ENCODE measurements at regions not wholly inside any gene's neighbourhood (a gene's known extent, or its start where the extent isn't known, plus 50 kb on each side); places are given as distances from the start of the nearest gene placed in this dataset.

GRCh38 chr13:79196843-79197242 lies 209.2 kb downstream of the RBM26 start:
- Histone ChIP-seq H3K27ac (ENCODE audit: low read depth in 1 of 3, low read length in 2 of 3) (no peak overlapping the region), H3K36me3 (ENCODE audit: control insufficient read depth in 3 of 3, insufficient read depth in 2 of 3, low read depth in 1 of 3, low read length in 3 of 3) (no peaks in the 10 kb centered on the region), H3K4me3 (ENCODE audit: low read depth in 1 of 3, low read length in 3 of 3) (no peak overlapping the region), H3K4me1 (ENCODE audit: control insufficient read depth in 3 of 3, insufficient read depth in 2 of 3, low read depth in 1 of 3, low read length in 2 of 3) (no peaks in the 10 kb centered on the region), H3K27me3 (ENCODE audit: control insufficient read depth in 3 of 3, insufficient read depth in 3 of 3, low read length in 3 of 3) (no peaks in the 10 kb centered on the region), H3K9me3 (ENCODE audit: control insufficient read depth in 2 of 2, insufficient read depth in 1 of 2, low read depth in 1 of 2, low read length in 1 of 2) (no peaks in the 10 kb centered on the region)
- FAIRE-seq = no peak
- WGBS, 3 donors = 71 to 86% (median 84%) methylated on average over 3 of the region's 3 CpGs
- DNase-seq = no peak

- no peaks in the 10 kb centered on the region for H3K9me3 ChIP-seq (ENCODE audit: control insufficient read depth in 2 of 2, insufficient read depth in 1 of 2, low read depth in 1 of 2, low read length in 1 of 2)
- no peak overlapping the region for H3K27ac ChIP-seq (ENCODE audit: low read depth in 1 of 3, low read length in 2 of 3)
- no peak overlapping the region for H3K4me3 ChIP-seq (ENCODE audit: low read depth in 1 of 3, low read length in 3 of 3)
- whole genome bisulfite sequencing, 3 donors = 76 to 93% (median 86%) methylated on average over 3 of the region's 3 CpGs
- no peaks in the 10 kb centered on the region for H3K36me3 ChIP-seq (ENCODE audit: control insufficient read depth in 3 of 3, insufficient read depth in 2 of 3, low read depth in 1 of 3, low read length in 3 of 3)
- FAIRE-seq (no peak), DNase-seq (no peak)
- no peaks in the 10 kb centered on the region for H3K4me1 ChIP-seq (ENCODE audit: control insufficient read depth in 3 of 3, insufficient read depth in 2 of 3, low read depth in 1 of 3, low read length in 2 of 3)
- no peaks in the 10 kb centered on the region for H3K27me3 ChIP-seq (ENCODE audit: control insufficient read depth in 3 of 3, insufficient read depth in 3 of 3, low read length in 3 of 3)
These were observed 209.7 kb downstream of the RBM26 start for GRCh38 chr13:79196366-79196765.

GRCh38 chr13:79194727-79195126 lies 211.3 kb downstream of the RBM26 start:
- FAIRE-seq = no peak
- 76 to 80% (median 77%) methylated on average over 2 of the region's 2 CpGs for WGBS, 3 donors
- H3K27ac ChIP-seq (ENCODE audit: low read depth in 1 of 3, low read length in 2 of 3) = no peak overlapping the region

GRCh38 chr13:79194272-79194671 lies 211.8 kb downstream of the RBM26 start:
- no peaks in the 10 kb centered on the region for H3K4me1 ChIP-seq (ENCODE audit: control insufficient read depth in 3 of 3, insufficient read depth in 2 of 3, low read depth in 1 of 3, low read length in 2 of 3)
- no peaks in the 10 kb centered on the region for H3K9me3 ChIP-seq (ENCODE audit: control insufficient read depth in 2 of 2, insufficient read depth in 1 of 2, low read depth in 1 of 2, low read length in 1 of 2)
- H3K27ac ChIP-seq (ENCODE audit: low read depth in 1 of 3, low read length in 2 of 3) = no peak overlapping the region
- FAIRE-seq (no peak), DNase-seq (peak in 1 of 2 donors; percentile 16)
- no peaks in the 10 kb centered on the region for H3K36me3 ChIP-seq (ENCODE audit: control insufficient read depth in 3 of 3, insufficient read depth in 2 of 3, low read depth in 1 of 3, low read length in 3 of 3)
- H3K4me3 ChIP-seq (ENCODE audit: low read depth in 1 of 3, low read length in 3 of 3) = no peak overlapping the region
- WGBS, 3 donors = 45 to 56% (median 49%) methylated on average over 3 of the region's 3 CpGs
- H3K27me3 ChIP-seq (ENCODE audit: control insufficient read depth in 3 of 3, insufficient read depth in 3 of 3, low read length in 3 of 3) = no peaks in the 10 kb centered on the region

More at GRCh38 chr13:79194727-79195126, 211.3 kb downstream of the RBM26 start:
- DNase-seq = no peak
- Histone ChIP-seq H3K27me3 (ENCODE audit: control insufficient read depth in 3 of 3, insufficient read depth in 3 of 3, low read length in 3 of 3) (no peaks in the 10 kb centered on the region), H3K36me3 (ENCODE audit: control insufficient read depth in 3 of 3, insufficient read depth in 2 of 3, low read depth in 1 of 3, low read length in 3 of 3) (no peaks in the 10 kb centered on the region), H3K9me3 (ENCODE audit: control insufficient read depth in 2 of 2, insufficient read depth in 1 of 2, low read depth in 1 of 2, low read length in 1 of 2) (no peaks in the 10 kb centered on the region), H3K4me1 (ENCODE audit: control insufficient read depth in 3 of 3, insufficient read depth in 2 of 3, low read depth in 1 of 3, low read length in 2 of 3) (no peaks in the 10 kb centered on the region), H3K4me3 (ENCODE audit: low read depth in 1 of 3, low read length in 3 of 3) (no peak overlapping the region)

GRCh38 chr13:79191501-79191900 lies 214.6 kb downstream of the RBM26 start:
- no peaks in the 10 kb centered on the region for H3K9me3 ChIP-seq (ENCODE audit: control insufficient read depth in 2 of 2, insufficient read depth in 1 of 2, low read depth in 1 of 2, low read length in 1 of 2)
- H3K36me3 ChIP-seq (ENCODE audit: control insufficient read depth in 3 of 3, insufficient read depth in 2 of 3, low read depth in 1 of 3, low read length in 3 of 3) = no peaks in the 10 kb centered on the region
- no peak overlapping the region for H3K27ac ChIP-seq (ENCODE audit: low read depth in 1 of 3, low read length in 2 of 3)
- H3K4me3 ChIP-seq (ENCODE audit: low read depth in 1 of 3, low read length in 3 of 3) = no peak overlapping the region
- no peaks in the 10 kb centered on the region for H3K4me1 ChIP-seq (ENCODE audit: control insufficient read depth in 3 of 3, insufficient read depth in 2 of 3, low read depth in 1 of 3, low read length in 2 of 3)
- DNase-seq = no peak
- FAIRE-seq = no peak
- H3K27me3 ChIP-seq (ENCODE audit: control insufficient read depth in 3 of 3, insufficient read depth in 3 of 3, low read length in 3 of 3) = no peaks in the 10 kb centered on the region

- Histone ChIP-seq H3K36me3 (ENCODE audit: control insufficient read depth in 3 of 3, insufficient read depth in 2 of 3, low read depth in 1 of 3, low read length in 3 of 3) (no peaks in the 10 kb centered on the region), H3K9me3 (ENCODE audit: control insufficient read depth in 2 of 2, insufficient read depth in 1 of 2, low read depth in 1 of 2, low read length in 1 of 2) (no peaks in the 10 kb centered on the region), H3K4me1 (ENCODE audit: control insufficient read depth in 3 of 3, insufficient read depth in 2 of 3, low read depth in 1 of 3, low read length in 2 of 3) (no peaks in the 10 kb centered on the region), H3K27me3 (ENCODE audit: control insufficient read depth in 3 of 3, insufficient read depth in 3 of 3, low read length in 3 of 3) (no peaks in the 10 kb centered on the region), H3K27ac (ENCODE audit: low read depth in 1 of 3, low read length in 2 of 3) (peak overlapping the region in 1 of 3 donors; percentile 3), H3K4me3 (ENCODE audit: low read depth in 1 of 3, low read length in 3 of 3) (no peak overlapping the region)
- WGBS, 3 donors = 60 to 69% (median 68%) methylated on average over 2 of the region's 2 CpGs
- DNase-seq = no peak
- no peak for FAIRE-seq
These were observed 215.1 kb downstream of the RBM26 start for GRCh38 chr13:79190932-79191331.

- WGBS, 3 donors = 69 to 86% (median 76%) methylated on average over 3 of the region's 3 CpGs
- no peak for FAIRE-seq
- H3K36me3 ChIP-seq (ENCODE audit: control insufficient read depth in 3 of 3, insufficient read depth in 2 of 3, low read depth in 1 of 3, low read length in 3 of 3) = no peaks in the 10 kb centered on the region
- no peak overlapping the region for H3K4me3 ChIP-seq (ENCODE audit: low read depth in 1 of 3, low read length in 3 of 3)
- no peaks in the 10 kb centered on the region for H3K27me3 ChIP-seq (ENCODE audit: control insufficient read depth in 3 of 3, insufficient read depth in 3 of 3, low read length in 3 of 3)
- no peaks in the 10 kb centered on the region for H3K4me1 ChIP-seq (ENCODE audit: control insufficient read depth in 3 of 3, insufficient read depth in 2 of 3, low read depth in 1 of 3, low read length in 2 of 3)
- H3K9me3 ChIP-seq (ENCODE audit: control insufficient read depth in 2 of 2, insufficient read depth in 1 of 2, low read depth in 1 of 2, low read length in 1 of 2) = no peaks in the 10 kb centered on the region
- no peak overlapping the region for H3K27ac ChIP-seq (ENCODE audit: low read depth in 1 of 3, low read length in 2 of 3)
- no peak for DNase-seq
These were observed 218.0 kb downstream of the RBM26 start for GRCh38 chr13:79187917-79188690.

GRCh38 chr13:79185580-79185979 lies 220.5 kb downstream of the RBM26 start:
- 47 to 56% (median 51%) methylated on average over 3 of the region's 3 CpGs for WGBS, 3 donors
- no peaks in the 10 kb centered on the region for H3K27me3 ChIP-seq (ENCODE audit: control insufficient read depth in 3 of 3, insufficient read depth in 3 of 3, low read length in 3 of 3)
- H3K4me1 ChIP-seq (ENCODE audit: control insufficient read depth in 3 of 3, insufficient read depth in 2 of 3, low read depth in 1 of 3, low read length in 2 of 3) = no peaks in the 10 kb centered on the region
- no peak overlapping the region for H3K4me3 ChIP-seq (ENCODE audit: low read depth in 1 of 3, low read length in 3 of 3)
- no peak overlapping the region for H3K27ac ChIP-seq (ENCODE audit: low read depth in 1 of 3, low read length in 2 of 3)
- H3K9me3 ChIP-seq (ENCODE audit: control insufficient read depth in 2 of 2, insufficient read depth in 1 of 2, low read depth in 1 of 2, low read length in 1 of 2) = no peaks in the 10 kb centered on the region
- FAIRE-seq (no peak), DNase-seq (no peak)
- H3K36me3 ChIP-seq (ENCODE audit: control insufficient read depth in 3 of 3, insufficient read depth in 2 of 3, low read depth in 1 of 3, low read length in 3 of 3) = no peaks in the 10 kb centered on the region

- Histone ChIP-seq H3K9me3 (ENCODE audit: control insufficient read depth in 2 of 2, insufficient read depth in 1 of 2, low read depth in 1 of 2, low read length in 1 of 2) (no peaks in the 10 kb centered on the region), H3K36me3 (ENCODE audit: control insufficient read depth in 3 of 3, insufficient read depth in 2 of 3, low read depth in 1 of 3, low read length in 3 of 3) (no peaks in the 10 kb centered on the region), H3K27me3 (ENCODE audit: control insufficient read depth in 3 of 3, insufficient read depth in 3 of 3, low read length in 3 of 3) (no peaks in the 10 kb centered on the region), H3K4me3 (ENCODE audit: low read depth in 1 of 3, low read length in 3 of 3) (no peak overlapping the region), H3K27ac (ENCODE audit: low read depth in 1 of 3, low read length in 2 of 3) (no peak overlapping the region), H3K4me1 (ENCODE audit: control insufficient read depth in 3 of 3, insufficient read depth in 2 of 3, low read depth in 1 of 3, low read length in 2 of 3) (no peaks in the 10 kb centered on the region)
- DNase-seq (no peak), FAIRE-seq (no peak)
- 91 to 98% (median 97%) methylated on average over 2 of the region's 2 CpGs for WGBS, 3 donors
These were observed 222.8 kb downstream of the RBM26 start for GRCh38 chr13:79183231-79183630.
